ENCODE measurements at regions not wholly inside any gene's neighbourhood (a gene's known extent, or its start where the extent isn't known, plus 50 kb on each side); places are given as distances from the start of the nearest gene placed in this dataset.

DNA sequence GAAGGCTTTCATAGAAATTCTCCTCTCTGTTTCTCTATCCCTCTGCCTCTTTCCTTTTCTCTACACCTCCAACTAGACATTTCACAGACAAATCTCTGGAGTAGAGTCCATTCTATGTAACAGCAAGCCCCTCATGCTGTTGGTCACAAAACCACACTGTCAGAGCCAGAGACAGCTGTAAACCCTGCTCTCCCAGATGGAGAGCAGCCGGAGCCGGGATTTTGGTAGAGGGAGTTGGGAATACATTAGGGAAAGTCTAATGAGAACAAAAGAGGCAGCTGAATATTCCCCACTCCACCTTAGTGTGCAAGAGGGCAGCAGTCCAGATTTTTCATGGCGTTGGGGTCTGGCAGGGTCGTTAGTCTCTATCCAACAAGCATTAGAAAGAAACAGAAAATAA lies 68.3 kb upstream of the EDN1 start:
- DNase-seq: no peak

DNA sequence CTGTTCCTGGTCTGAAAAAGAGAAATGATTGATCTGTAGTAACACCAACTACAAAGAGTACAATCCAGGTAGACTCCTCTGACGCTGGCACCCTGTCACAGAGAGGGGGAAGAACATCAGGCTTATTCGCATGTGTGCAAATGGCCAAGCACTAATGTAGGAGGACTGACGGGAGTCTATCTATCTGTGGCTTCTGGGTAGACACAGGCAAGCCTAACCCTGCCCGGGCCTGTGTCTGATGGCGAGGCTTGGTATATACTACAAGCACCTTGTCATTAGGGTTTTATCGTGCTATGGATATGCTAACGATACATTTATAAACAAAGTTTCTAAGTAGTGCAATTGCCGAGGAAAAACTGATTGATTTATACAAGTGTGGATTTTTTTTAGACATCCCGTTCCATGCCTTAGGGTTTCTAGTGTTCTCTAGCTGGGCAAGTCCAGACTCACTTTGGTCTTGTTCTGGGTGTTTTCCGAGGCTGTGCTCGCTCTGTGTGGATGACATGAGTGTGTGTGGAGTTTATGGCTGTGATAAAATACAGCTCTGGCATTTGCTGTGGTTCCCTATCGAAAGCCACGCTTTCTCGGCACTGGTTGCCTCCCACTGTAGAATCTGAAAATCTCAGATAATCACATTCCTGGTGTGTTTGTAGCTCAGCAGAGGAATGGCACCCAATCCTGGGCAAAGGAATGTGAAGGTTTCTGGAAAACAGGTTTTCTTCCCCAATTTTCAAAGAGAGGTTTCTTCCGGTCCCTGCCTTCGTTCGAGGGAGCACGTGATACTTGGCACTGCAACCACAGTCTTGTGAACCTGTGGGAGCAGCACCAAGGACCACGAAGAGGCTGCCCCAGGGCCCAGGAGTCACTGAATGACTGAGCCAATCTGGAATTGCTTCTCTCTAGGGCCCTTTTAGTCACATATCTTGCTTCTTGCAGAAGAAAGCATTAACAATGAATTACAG lies 67.5 kb upstream of the EDN1 start:
- DNase-seq: no peak

DNA sequence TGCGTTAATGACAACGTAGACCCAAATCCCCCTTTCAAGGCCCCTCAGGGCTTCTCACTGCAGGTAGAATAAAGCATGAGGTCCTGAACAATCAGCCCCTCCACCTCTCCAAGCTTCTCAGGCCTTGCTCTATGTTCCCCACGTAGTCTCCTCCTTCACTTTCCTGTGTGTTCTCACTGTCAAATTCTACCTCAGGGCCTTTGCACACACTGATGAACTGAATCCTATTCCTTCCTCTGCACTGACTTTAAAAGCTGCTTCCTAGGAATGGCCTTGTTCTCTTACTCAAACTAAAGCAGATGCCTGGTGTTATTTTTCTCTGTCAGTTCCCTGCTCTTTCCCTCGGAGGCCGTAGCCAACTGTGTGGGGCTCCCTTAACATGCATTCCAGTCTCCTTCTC lies 66.8 kb upstream of the EDN1 start:
- DNase-seq: no peak

DNA sequence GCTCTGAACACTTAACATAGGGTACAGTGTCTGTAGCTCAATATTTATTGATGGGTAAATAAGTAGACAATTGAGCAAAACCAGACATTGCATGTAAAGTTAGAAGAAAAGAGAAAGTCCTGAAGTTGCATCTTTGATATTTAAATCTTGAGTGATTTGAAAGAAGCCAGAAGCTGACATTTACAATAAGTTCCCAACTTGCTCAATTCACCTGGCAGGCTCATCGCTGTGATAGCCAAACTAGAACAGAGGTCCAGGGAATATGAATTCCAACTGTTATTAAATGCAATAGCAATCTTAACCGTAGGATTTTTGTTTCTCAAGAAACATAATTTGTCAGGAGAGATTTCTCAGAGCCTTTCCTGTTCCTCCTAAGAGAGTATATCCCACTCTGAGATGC lies 65.9 kb upstream of the EDN1 start:
- no peak for DNase-seq

DNA sequence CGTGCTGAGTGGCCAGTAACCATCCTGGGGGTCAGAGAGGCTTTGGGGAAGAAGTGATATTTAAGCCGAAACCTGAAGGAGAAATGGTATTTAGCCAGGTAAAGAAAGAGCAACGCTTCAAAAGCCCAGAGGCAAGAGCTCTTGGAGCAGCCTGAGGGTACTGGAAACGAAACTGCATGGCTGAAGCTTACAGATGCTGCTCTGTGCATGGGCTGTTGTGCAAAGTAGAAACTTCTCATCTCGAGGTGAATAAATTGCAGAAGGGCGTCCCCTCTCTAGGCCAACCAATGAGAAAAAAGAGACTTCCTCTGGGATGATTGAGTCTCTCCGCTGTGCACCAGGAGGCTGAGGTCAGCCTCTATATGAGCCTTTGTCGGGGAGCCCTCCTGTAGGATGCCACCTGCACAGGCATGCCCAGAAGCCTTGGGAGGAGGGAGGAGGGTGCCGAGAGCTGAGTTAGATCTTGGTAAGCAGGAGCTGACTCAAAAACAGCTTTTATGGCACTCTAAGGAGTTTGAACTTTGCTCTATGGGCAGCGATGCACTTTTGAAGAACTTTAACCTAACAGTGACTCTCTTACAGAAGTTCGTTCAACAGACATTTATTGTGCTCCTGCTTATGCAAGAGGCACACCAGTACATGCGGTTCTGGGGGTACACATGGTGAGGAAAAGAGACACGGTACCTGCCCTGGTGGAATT lies 61.6 kb upstream of the EDN1 start:
- no peak for DNase-seq

DNA sequence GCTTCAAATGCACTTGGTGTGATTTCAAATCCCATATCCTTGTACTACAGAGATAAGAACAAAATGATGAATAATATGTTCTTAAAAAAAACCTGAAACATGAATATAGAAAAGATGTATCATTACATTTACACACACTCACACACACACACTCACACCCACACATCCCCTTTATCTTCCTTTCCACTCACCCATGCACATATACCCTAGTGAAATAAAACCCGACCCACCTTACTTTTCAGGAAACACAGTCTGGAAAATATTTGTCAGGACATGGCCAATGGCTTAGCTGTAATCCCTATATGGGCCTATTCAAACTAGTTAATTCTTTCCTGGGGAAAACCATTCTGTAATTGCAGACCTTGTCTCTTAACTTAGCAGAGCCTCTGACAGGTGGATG lies 60.8 kb upstream of the EDN1 start:
- no peak for DNase-seq

DNA sequence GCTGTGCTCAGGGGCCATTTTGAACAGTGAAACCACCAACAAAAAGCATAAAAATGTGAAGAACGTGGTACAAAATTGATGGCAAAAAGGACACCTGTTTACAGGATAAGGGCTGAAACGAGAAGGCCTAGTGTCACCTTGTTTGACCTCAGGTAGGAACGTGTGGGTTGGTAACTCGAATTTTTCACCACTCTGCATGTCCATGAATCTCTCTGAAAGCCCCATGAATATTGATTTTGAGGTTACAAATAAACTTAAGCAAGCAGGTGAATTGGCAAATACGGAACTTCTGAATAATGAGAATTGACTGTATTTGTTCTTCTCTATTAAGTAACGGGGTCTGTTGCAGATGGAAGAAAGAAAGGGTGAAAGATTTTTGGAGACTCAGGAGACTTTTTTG lies 59.6 kb upstream of the EDN1 start:
- DNase-seq: no peak

DNA sequence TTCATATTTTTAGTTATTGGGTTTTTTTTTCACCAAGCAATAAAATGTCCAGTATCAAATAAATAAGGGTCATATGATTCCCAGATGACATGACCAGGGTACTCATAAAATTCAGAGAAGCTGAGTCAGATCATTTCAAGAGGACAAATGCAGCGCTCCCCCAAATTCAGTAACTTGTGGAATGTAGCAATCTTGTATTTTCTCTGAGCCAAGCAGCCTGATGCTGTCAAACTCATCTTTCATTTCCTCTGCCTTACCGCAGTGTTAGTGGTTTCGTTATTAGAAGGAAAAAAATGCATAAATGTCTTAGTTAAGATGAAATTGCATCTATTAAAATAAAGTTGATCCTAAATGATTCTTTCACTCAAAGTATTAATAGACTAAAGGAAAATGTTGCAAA lies 57.8 kb upstream of the EDN1 start:
- peak; percentile 72 for DNase-seq

DNA sequence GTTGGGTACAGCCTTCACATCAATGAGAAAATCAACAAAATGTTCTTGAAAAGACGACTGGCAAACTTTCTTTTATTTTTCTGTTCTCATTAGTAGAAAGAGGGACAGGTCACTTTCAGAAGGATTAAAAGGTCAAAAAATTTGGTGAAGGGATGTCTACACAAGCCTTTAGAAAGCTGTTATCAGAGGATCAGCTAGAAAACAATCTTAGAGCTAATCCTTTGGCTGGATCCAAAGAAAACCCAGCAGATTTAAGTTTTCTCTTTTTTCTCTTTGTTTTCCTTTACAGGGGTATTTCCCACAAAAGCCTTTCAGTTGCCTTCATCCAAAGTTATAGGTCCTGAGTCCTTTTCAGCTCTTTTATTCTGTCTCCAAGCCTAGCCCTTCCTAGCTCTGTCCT lies 57.3 kb upstream of the EDN1 start:
- DNase-seq: no peak

DNA sequence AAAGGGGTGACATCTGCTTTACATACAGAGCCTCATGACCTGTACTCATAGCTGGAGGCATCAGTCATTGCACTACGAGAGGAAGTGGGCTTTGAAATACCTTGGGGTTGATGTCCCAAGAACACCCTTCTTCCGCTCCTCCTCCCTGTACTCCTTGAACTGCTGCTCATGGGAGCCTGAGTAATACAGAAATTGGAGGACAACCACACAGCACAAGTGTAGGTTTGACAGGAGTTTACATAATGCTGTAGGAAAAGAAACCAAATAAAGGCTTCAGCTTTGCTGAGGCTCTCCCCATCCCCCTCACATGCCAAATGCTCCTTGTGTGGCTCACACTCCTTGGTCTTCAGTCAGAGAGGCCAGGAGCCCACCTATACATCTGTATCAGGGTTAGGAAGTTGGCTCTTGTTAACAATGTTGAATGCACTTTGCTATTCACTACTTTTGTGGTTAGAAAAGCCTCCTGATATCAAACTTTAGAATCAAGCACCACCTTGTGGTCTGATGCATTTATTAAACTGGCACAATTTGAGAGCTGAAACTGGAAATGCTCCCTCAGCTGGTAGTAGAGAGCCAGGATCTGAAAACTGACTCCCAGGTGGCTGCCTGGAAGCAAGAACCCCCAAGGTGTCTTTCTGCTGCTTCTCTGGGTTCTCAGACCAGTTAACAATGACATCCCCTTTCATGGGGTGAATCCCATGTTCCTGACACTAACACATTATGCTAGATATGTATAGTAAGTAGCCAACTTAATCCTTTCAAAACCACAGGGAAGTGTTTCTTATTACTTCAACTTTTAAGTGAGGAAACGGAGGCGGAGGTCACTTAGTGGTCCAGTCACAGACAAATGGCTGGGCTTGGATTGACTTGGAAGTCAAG lies 56.2 kb upstream of the EDN1 start:
- DNase-seq: peak; percentile 90

DNA sequence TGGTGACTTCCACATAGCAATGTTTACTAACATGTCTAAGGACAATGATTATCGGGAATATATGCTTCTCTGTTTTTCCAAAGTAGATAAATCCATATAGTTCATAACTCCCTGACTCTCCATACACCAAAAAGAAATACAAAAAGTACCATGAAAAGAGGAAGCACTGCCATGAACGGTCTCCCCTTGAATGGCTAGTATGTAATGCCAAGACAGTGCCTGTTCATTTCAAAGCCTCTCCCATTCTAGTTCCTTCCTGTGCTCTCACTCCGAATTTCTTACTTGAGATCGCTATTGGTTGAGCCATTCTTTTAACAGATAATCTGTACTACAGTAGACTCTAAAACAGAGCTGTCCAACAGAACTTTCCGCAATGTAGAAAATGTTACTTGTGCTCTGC lies 54.8 kb upstream of the EDN1 start:
- DNase-seq: no peak

DNA sequence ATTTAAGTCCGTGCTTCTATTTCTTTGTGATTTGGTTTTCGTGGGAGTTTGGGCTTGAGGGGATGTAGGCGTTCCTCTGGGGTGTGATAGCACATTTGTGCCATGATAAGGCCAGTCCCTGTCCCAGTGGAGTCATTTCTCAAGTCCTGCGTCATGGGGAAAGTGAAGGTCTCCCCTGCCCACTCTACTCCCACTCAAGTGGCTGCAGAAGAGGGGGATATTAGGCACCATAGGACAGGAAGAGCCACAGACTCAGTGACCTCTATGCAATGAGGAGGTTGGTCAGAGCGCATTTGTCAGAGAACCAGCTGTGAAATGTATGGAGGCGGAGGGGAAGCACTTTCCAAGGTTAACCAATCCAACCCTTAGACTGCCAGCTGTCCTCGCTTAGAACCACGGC lies 51.9 kb upstream of the EDN1 start:
- peak; percentile 4 for DNase-seq
